SK-N-SH (cell line): ENCODE measurements at regions not wholly inside any gene's neighbourhood (a gene's known extent, or its start where the extent isn't known, plus 50 kb on each side); places are given as distances from the start of the nearest gene placed in this dataset.

Experiments
- CTCF ChIA-PET: fragments of 300-600, 350-600 bp; formaldehyde crosslinking; extraction: SDS; loops from one replicate; lab custom pipeline; 2021; lab: Yijun Ruan, JAX
- POLR2A ChIA-PET: fragments of 350-600 bp; sonication (Branson Sonifier 250); formaldehyde crosslinking; extraction: SDS; loops from one replicate; lab custom pipeline; 2020; ENCODE audit warnings: antibody characterized with exemption, inconsistent platforms; lab: Yijun Ruan, JAX
- DNase-seq: peaks from one replicate; pipeline ENCODE4 v3.0.0; 2012
- H2AFZ ChIP-seq: fragments of 200-600 bp; sonication (generic); 2 replicates; pipeline ENCODE4 v1.8.1; 2016; ENCODE audit warnings: antibody characterized with exemption, mild to moderate bottlenecking, low read depth
- H3F3A ChIP-seq: fragments of 200-600 bp; sonication (generic); replicated peaks from 2 replicates; pipeline ENCODE3; 2016; ENCODE audit warnings: antibody characterized with exemption, mild to moderate bottlenecking; ENCODE audit not compliant: insufficient read depth
- H3K27ac ChIP-seq, 2 experiments: fragments of 200-500 bp in 1 of 2; fragments of 200-600 bp in 1 of 2; sonication (Bioruptor generic) in 1 of 2; sonication (generic), shearing (Covaris generic) in 1 of 2; 2 replicates each; pipeline versions ENCODE4 v1.5.1 to v1.6.1; 2014 to 2016; ENCODE audit warnings: low read depth in 2 of 2, inconsistent platforms in 1 of 2, low read length in 1 of 2, mild to moderate bottlenecking in 1 of 2, mixed read lengths in 1 of 2
- H3K27me3 ChIP-seq: fragments of 200-600 bp; sonication (generic), shearing (Covaris generic); 2 replicates; pipeline ENCODE4 v1.6.1; 2016; ENCODE audit warnings: mixed run types; ENCODE audit not compliant: insufficient read depth
- H3K36me3 ChIP-seq, 2 experiments: fragments of 200-500 bp in 1 of 2; fragments of 200-600 bp in 1 of 2; sonication (Bioruptor generic) in 1 of 2; sonication (generic) in 1 of 2; replicated peaks in 1 of 2; 2 replicates each; pipeline versions ENCODE3 to v1.5.1; 2014 to 2016; ENCODE audit warnings: low read length in 1 of 2, mild to moderate bottlenecking in 1 of 2; ENCODE audit not compliant: insufficient read depth in 2 of 2, control insufficient read depth in 1 of 2
- H3K4me1 ChIP-seq, 2 experiments: fragments of 200-500 bp in 1 of 2; fragments of 200-600 bp in 1 of 2; sonication (Bioruptor generic) in 1 of 2; sonication (generic), shearing (Covaris generic) in 1 of 2; 2 replicates each; pipeline versions ENCODE4 v1.5.1 to v1.6.1; 2014 to 2016; ENCODE audit warnings: low read depth in 1 of 2, low read length in 1 of 2, mixed run types in 1 of 2; ENCODE audit not compliant: insufficient read depth in 2 of 2, control insufficient read depth in 1 of 2
- H3K4me2 ChIP-seq: fragments of 200-600 bp; sonication (generic), shearing (Covaris generic); 2 replicates; pipeline ENCODE4 v1.6.1; 2017; ENCODE audit warnings: mixed run types
- H3K4me3 ChIP-seq, 2 experiments: fragments of 200-500 bp in 1 of 2; fragments of 200-600 bp in 1 of 2; sonication (Bioruptor generic) in 1 of 2; sonication (generic), shearing (Covaris generic) in 1 of 2; 2 replicates each; pipeline versions ENCODE4 v1.5.1 to v1.8.1; 2014 to 2016; ENCODE audit warnings: low read depth in 2 of 2, inconsistent platforms in 1 of 2, low read length in 1 of 2, mild to moderate bottlenecking in 1 of 2, mixed read lengths in 1 of 2, moderate library complexity in 1 of 2
- H3K79me2 ChIP-seq: fragments of 200-600 bp; sonication (generic); 2 replicates; pipeline ENCODE4 v1.8.1; 2017; ENCODE audit warnings: mild to moderate bottlenecking; ENCODE audit not compliant: insufficient read depth
- H3K9ac ChIP-seq: fragments of 200-600 bp; sonication (generic); 2 replicates; pipeline ENCODE4 v1.6.1; 2017; ENCODE audit warnings: mixed run types
- H3K9me2 ChIP-seq: fragments of 200-600 bp; sonication (generic); 2 replicates; pipeline ENCODE4 v1.6.1; 2017; ENCODE audit warnings: mixed run types
- H3K9me3 ChIP-seq: fragments of 200-600 bp; sonication (generic); 2 replicates; pipeline ENCODE4 v1.6.1; 2017; ENCODE audit warnings: mixed run types, mild to moderate bottlenecking, moderate library complexity
- H4K20me1 ChIP-seq: fragments of 200-600 bp; sonication (generic); 2 replicates; pipeline ENCODE4 v1.6.1; 2017; ENCODE audit warnings: mild to moderate bottlenecking, mixed run types; ENCODE audit not compliant: insufficient read depth
- CHD2 ChIP-seq: fragments of 150-350 bp; IDR thresholded peaks from 2 replicates; pipeline ENCODE4 v1.6.1; 2018; ENCODE audit warnings: low read length; ENCODE audit not compliant: partially characterized antibody
- ELF1 ChIP-seq: IDR thresholded peaks from 2 replicates; pipeline ENCODE4 v1.4.0; 2012
- EP300 ChIP-seq, 2 experiments: IDR thresholded peaks; 2 replicates each; pipeline versions ENCODE4 v1.4.0 to v1.6.1; 2012; ENCODE audit warnings: borderline replicate concordance in 1 of 2, low read depth in 1 of 2, low read length in 1 of 2
- FOSL2 ChIP-seq: IDR thresholded peaks from 2 replicates; pipeline ENCODE4 v1.4.0; 2012; ENCODE audit warnings: low read depth, mild to moderate bottlenecking, moderate library complexity, borderline replicate concordance
- FOXM1 ChIP-seq: IDR thresholded peaks from 2 replicates; pipeline ENCODE4 v1.4.0; 2012; ENCODE audit warnings: low read depth, mild to moderate bottlenecking
- GABPA ChIP-seq: IDR thresholded peaks from 2 replicates; pipeline ENCODE4 v1.4.0; 2012; ENCODE audit warnings: low read depth, mild to moderate bottlenecking
- MAX ChIP-seq: IDR thresholded peaks from 2 replicates; pipeline ENCODE4 v1.4.0; 2012; ENCODE audit warnings: low read depth
- MXI1 ChIP-seq: IDR thresholded peaks from 2 replicates; pipeline ENCODE4 v1.6.1; 2012; ENCODE audit warnings: mild to moderate bottlenecking, low read depth, low read length, improper control_type of control experiment
- NRF1 ChIP-seq: IDR thresholded peaks from 2 replicates; pipeline ENCODE4 v1.6.1; 2012; ENCODE audit warnings: low read depth, mild to moderate bottlenecking, low read length
- PBX3 ChIP-seq: IDR thresholded peaks from 2 replicates; pipeline ENCODE4; 2012
- RAD21 ChIP-seq: IDR thresholded peaks from 2 replicates; pipeline ENCODE4 v1.6.1; 2012; ENCODE audit warnings: mild to moderate bottlenecking, low read length
- RCOR1 ChIP-seq: fragments of 150-350 bp; IDR thresholded peaks from 2 replicates; pipeline ENCODE4 v1.6.1; 2017; ENCODE audit warnings: antibody characterized with exemption, low read length
- REST ChIP-seq: IDR thresholded peaks from 2 replicates; pipeline ENCODE4 v1.6.1; 2012; ENCODE audit warnings: mild to moderate bottlenecking, low read depth, low read length, moderate library complexity
- RXRA ChIP-seq: IDR thresholded peaks from 2 replicates; pipeline ENCODE4 v1.4.0; 2012; ENCODE audit warnings: low read depth, mild to moderate bottlenecking, borderline replicate concordance
- SIN3A ChIP-seq: IDR thresholded peaks from 2 replicates; pipeline ENCODE4 v1.6.1; 2012; ENCODE audit warnings: low read depth, mild to moderate bottlenecking, low read length, moderate library complexity, borderline replicate concordance
- TAF1 ChIP-seq: IDR thresholded peaks from 2 replicates; pipeline ENCODE4 v1.6.1; 2012; ENCODE audit warnings: low read depth, mild to moderate bottlenecking, low read length, moderate library complexity, borderline replicate concordance
- USF2 ChIP-seq: fragments of 150-350 bp; IDR thresholded peaks from 2 replicates; pipeline ENCODE4 v1.6.1; 2017; ENCODE audit warnings: antibody characterized with exemption, low read length, low read depth, borderline replicate concordance
- YY1 ChIP-seq: IDR thresholded peaks from 2 replicates; pipeline ENCODE4 v1.4.0; 2012; ENCODE audit warnings: low read depth, mild to moderate bottlenecking
- WGBS: methylation state at CpG from one replicate; pipeline ENCODE4 v1.1.6; 2017; ENCODE audit warnings: low lambda C conversion rate; 5-methylcytosine and 5-hydroxymethylcytosine counted together

- H3K27ac ChIP-seq = no peak overlapping the region
- H3K9me2 ChIP-seq = no peaks in the 10 kb centered on the region; the same call in 1 of the 2 replicates
- H3K9me3 ChIP-seq = peaks cover 6% of the 10 kb centered on the region; the same call in 1 of the 2 replicates
- no peaks in the 10 kb centered on the region for H3K27me3 ChIP-seq
- 21% methylated on average over 4 of the region's 4 CpGs for WGBS
- no peak overlapping the region for H3K4me3 ChIP-seq
- no peaks in the 10 kb centered on the region for H3K36me3 ChIP-seq
- H2AFZ ChIP-seq = no peak overlapping the region
- no peak for DNase-seq
- H3K9ac ChIP-seq = no peak overlapping the region
- H4K20me1 ChIP-seq = no peaks in the 10 kb centered on the region
- no peaks in the 10 kb centered on the region for H3F3A ChIP-seq
- CTCF ChIA-PET = no interaction called here
- TF ChIP-seq YY1 (no peak), GABPA (no peak), TAF1 (no peak), RXRA (no peak), SIN3A (no peak), NRF1 (no peak), RCOR1 (no peak), REST (no peak)
- POLR2A ChIA-PET = no interaction called here
- H3K4me2 ChIP-seq = no peak overlapping the region
- H3K4me1 ChIP-seq = no peaks in the 10 kb centered on the region; a peak in 1 of 4 replicates
- H3K79me2 ChIP-seq = no peaks in the 10 kb centered on the region
Observed at GRCh38 chr7:68009716-68010115, 1013.1 kb downstream of the TYW1 start.

GRCh38 chr7:68014031-68014736 is 1017.6 kb downstream of the TYW1 start:
- H2AFZ ChIP-seq = no peak overlapping the region
- no peaks in the 10 kb centered on the region for H3K27me3 ChIP-seq
- ChIA-PET POLR2A (no interaction called here), CTCF (interaction anchor here (1.9 kb wide), 1 partner anchor 11 kb away, joined by 5 read pairs; no protein-coding TSS in a partner anchor)
- H3K79me2 ChIP-seq = no peaks in the 10 kb centered on the region
- WGBS = 44% methylated on average over 11 of the region's 11 CpGs
- H3K9me2 ChIP-seq = no peaks in the 10 kb centered on the region; the same call in 1 of the 2 replicates
- no peaks in the 10 kb centered on the region for H4K20me1 ChIP-seq
- no peak for DNase-seq
- no peak overlapping the region for H3K27ac ChIP-seq
- no peak overlapping the region for H3K4me2 ChIP-seq
- peaks cover 6% of the 10 kb centered on the region; the same call in 1 of the 2 replicates for H3K9me3 ChIP-seq
- peaks cover 0 to 3% of the 10 kb centered on the region in 2 experiments; a peak in 1 of 4 replicates for H3K4me1 ChIP-seq
- no peaks in the 10 kb centered on the region for H3F3A ChIP-seq
- no peak overlapping the region for H3K4me3 ChIP-seq
- no peaks in the 10 kb centered on the region for H3K36me3 ChIP-seq
- H3K9ac ChIP-seq = no peak overlapping the region
- TF ChIP-seq MXI1 (no peak), CHD2 (no peak), ELF1 (no peak), MAX (no peak), FOSL2 (no peak), USF2 (no peak), FOXM1 (no peak), PBX3 (no peak), RAD21 (no peak), EP300 (IDR thresholded peaks at IDR 0.05; ENCODE audit: borderline replicate concordance in 1 of 2, low read depth in 1 of 2, low read length in 1 of 2) (no peak), REST (no peak)
